AG10803 (cell line): ENCODE measurements at regions not wholly inside any gene's neighbourhood (a gene's known extent, or its start where the extent isn't known, plus 50 kb on each side); places are given as distances from the start of the nearest gene placed in this dataset.

Source experiments
- DNase-seq: peaks from one replicate; pipeline ENCODE4 v3.0.0; 2010; ENCODE audit warnings: low read depth
- H3K4me3 ChIP-seq: 2 replicates; pipeline ENCODE4 v1.5.1; 2011; ENCODE audit warnings: mild to moderate bottlenecking, low read length, control low read depth
- CTCF ChIP-seq: conservative IDR thresholded peaks from 2 replicates; pipeline ENCODE4 v1.5.1; 2011; ENCODE audit warnings: mild to moderate bottlenecking, low read length, control low read depth, inconsistent platforms

- DNase-seq: no peak
- H3K4me3 ChIP-seq: no peak overlapping the region
- TF ChIP-seq CTCF: no peak
Observed at GRCh38 chr5:3201121-3201520, 394.5 kb upstream of the IRX1 start.

DNA sequence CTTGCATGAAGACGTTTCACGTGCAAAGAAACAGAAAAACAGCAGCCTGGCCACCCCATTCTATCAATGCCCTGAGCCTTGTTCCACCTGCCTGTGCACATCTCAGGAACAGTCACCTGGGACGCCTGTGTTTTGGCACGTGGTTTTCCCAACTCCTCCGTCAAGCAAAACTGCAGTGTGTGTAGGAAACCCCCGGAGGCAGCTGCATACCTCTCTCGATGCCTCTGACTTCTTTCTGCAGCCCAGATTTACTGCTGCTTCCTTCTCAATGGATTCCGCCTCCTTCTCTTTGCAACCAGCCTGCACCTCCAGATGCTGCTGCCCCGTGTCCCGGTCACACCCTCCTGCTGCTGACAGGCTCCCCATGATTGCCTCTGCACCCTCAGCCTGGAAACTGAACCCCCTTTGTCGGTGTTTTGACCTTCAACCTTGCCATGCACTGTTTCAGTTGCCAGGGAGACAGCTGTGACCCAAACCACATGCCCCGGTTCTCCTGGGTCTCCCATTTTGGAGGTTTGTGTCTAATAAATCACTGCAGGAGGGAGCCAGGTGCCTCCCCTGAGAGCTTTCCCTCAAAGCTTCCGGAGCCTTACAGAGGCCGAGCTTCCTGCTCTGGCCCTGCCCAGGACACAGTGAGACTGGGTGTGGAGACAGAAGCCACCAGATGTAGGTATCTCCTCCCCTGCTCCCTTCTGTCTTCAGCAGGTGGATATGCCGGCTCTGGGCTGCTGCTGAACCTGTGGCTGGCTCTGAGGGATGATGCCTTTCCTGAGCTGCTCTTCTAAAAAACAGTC, 395.5 kb upstream of the IRX1 start:
- TF ChIP-seq CTCF: no peak
- H3K4me3 ChIP-seq: no peak overlapping the region
- no peak for DNase-seq

GRCh38 chr5:3198074-3198449, 397.6 kb upstream of the IRX1 start:
- DNase-seq: no peak
- no peak overlapping the region for H3K4me3 ChIP-seq
- TF ChIP-seq CTCF: no peak

GRCh38 chr5:3197304-3198073, 398.1 kb upstream of the IRX1 start:
- H3K4me3 ChIP-seq: no peak overlapping the region
- TF ChIP-seq CTCF: no peak
- DNase-seq: no peak

GRCh38 chr5:3195994-3196393, 399.6 kb upstream of the IRX1 start:
- no peak overlapping the region for H3K4me3 ChIP-seq
- DNase-seq: no peak
- TF ChIP-seq CTCF: no peak

DNA sequence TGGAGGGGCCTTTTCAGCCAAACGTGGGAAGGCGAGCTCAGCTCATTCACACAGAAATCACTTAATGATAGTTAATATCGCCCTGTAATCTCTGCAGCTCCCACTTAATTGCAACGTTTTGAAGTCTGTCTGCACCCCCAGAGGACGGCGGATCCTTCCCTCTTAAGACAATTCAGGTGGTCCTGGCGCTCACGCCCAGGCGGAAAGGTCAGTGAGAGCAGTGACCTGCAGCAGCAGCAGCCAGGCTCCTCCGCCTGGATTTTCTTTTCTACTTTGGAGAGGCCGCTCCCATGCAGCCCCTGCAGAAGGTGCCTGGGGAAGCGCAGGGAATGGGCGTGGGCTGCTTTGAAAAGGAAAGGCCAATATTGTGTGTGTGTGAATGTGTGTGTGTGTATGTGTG, 400.9 kb upstream of the IRX1 start:
- no peak for DNase-seq
- no peak for TF ChIP-seq CTCF
- no peak overlapping the region for H3K4me3 ChIP-seq

- DNase-seq: no peak
- TF ChIP-seq CTCF: no peak
- H3K4me3 ChIP-seq: no peak overlapping the region
Observed at GRCh38 chr5:3194271-3194670, 401.4 kb upstream of the IRX1 start.
